ENCODE measurements at regions not wholly inside any gene's neighbourhood (a gene's known extent, or its start where the extent isn't known, plus 50 kb on each side); places are given as distances from the start of the nearest gene placed in this dataset.

DNA sequence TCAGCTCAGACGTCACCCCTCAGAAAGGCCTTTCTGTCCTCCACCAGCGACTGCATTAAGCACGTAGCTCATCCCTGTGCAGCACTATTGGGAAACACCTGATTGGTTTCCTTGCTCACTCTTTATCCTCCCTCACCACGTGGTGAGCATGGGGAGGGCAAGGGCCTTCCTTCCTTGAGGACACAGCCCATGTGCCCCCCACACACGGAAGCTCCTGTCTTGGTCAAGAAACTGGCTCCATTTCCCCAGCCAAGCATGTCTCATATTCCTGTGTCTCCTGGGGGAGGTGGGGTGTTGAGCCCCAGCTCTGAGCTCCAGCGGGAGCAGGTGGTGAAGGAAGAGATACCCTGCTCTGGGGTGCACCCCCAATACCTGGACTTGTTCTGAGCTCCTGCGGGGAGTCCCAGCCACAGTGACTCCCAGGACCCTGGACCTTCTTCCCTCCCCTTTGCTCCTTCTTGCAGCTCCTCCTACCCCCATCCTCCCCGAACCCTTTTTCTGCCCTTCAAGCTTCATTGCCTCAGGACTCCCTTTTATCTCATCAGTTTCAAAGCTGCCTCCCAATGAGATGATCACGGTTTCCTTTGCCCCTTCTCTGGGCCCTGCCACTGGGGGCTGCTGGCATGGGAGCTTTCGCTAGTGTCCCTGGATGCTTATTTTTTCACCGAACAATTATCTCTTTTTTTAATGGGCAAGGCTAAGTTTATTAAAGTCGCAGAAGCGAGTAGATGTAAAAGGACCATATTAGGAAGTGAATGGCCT, 230.1 kb downstream of the TFAP2C start:
- Histone ChIP-seq H3K27me3 (no peaks in the 10 kb centered on the region), H3K4me1 (no peaks in the 10 kb centered on the region), H3K4me3 (ENCODE audit: low read depth, low read length) (no peak overlapping the region), H3K9me3 (no peaks in the 10 kb centered on the region), H3K36me3 (no peaks in the 10 kb centered on the region)
- TF ChIP-seq, protein P1, sequence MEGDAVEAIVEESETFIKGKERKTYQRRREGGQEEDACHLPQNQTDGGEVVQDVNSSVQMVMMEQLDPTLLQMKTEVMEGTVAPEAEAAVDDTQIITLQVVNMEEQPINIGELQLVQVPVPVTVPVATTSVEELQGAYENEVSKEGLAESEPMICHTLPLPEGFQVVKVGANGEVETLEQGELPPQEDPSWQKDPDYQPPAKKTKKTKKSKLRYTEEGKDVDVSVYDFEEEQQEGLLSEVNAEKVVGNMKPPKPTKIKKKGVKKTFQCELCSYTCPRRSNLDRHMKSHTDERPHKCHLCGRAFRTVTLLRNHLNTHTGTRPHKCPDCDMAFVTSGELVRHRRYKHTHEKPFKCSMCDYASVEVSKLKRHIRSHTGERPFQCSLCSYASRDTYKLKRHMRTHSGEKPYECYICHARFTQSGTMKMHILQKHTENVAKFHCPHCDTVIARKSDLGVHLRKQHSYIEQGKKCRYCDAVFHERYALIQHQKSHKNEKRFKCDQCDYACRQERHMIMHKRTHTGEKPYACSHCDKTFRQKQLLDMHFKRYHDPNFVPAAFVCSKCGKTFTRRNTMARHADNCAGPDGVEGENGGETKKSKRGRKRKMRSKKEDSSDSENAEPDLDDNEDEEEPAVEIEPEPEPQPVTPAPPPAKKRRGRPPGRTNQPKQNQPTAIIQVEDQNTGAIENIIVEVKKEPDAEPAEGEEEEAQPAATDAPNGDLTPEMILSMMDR (IDR thresholded peaks at IDR 0.05; ENCODE audit: low read depth, low read length) = no peak
- no peak for DNase-seq

DNA sequence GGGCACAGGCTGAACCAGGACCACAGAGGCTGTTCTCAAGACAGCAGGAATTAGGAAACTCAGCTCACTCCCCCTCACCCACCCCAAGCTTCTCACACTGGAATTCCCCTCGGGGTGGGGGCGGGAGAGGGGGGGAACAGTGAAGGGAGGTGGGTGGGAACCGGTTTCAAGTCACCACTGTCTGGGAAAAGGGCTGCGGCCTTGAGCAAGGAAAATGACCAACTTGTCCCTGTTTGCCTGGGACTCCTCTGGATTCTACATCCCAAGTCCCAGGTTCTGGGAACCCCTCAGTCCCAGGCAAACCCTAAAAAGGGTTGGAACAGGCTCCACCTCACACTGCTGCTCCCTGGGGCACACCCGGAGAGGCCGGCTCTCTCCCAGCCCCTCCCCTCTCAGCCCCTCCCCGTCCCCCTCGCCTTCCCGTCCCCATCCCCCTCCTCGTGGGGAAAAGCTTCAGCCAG, 230.7 kb downstream of the TFAP2C start:
- DNase-seq = no peak
- Histone ChIP-seq H3K36me3 (no peaks in the 10 kb centered on the region), H3K27me3 (no peaks in the 10 kb centered on the region), H3K4me3 (ENCODE audit: low read depth, low read length) (no peak overlapping the region), H3K9me3 (no peaks in the 10 kb centered on the region), H3K4me1 (no peaks in the 10 kb centered on the region)
- TF ChIP-seq, protein P1 (IDR thresholded peaks at IDR 0.05; ENCODE audit: low read depth, low read length) = no peak

DNA sequence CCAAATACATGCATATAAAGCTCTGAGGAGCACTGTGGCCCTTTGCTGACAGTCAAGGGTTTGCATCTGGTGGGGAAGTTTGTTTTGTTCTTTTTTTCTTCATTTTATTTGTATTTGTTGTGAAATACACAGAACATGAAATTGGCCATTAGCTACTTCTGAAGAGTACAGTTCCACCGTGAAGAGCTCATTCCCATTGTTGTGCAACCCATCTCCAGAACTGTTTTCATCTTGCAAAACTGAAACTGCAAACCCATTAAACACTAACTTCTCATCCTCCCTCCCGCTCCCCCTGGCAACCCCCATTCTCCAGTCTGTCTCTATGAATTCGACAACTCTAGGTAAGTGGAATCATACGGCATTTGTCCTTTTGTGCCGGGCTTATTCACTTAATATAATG, 231.3 kb downstream of the TFAP2C start:
- H3K9me3 ChIP-seq = no peaks in the 10 kb centered on the region
- TF ChIP-seq, protein P1 (IDR thresholded peaks at IDR 0.05; ENCODE audit: low read depth, low read length) = no peak
- H3K36me3 ChIP-seq = no peaks in the 10 kb centered on the region
- no peak for DNase-seq
- no peaks in the 10 kb centered on the region for H3K4me1 ChIP-seq
- H3K4me3 ChIP-seq (ENCODE audit: low read depth, low read length) = no peak overlapping the region
- no peaks in the 10 kb centered on the region for H3K27me3 ChIP-seq

DNA sequence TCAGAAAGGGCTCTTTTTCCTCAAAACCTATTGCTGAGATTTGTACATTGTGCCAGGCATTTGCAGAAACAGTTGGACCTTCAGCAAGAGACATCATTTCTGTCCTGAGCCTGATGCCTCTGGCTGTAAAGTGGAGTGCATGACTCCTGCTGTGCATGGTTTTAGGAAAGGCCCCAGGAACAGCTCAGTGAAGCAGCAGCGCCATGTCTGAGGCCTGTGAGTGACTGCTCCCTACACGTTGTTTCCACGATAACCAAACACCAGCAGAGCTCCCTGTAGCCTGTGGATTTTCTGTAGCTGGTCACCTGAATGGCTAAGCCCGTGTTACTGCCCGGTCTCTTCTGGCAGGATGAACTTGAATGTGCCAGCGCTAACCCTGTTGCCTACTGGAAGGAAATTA, 232.5 kb downstream of the TFAP2C start:
- no peaks in the 10 kb centered on the region for H3K27me3 ChIP-seq
- TF ChIP-seq, protein P1 (IDR thresholded peaks at IDR 0.05; ENCODE audit: low read depth, low read length) = no peak
- DNase-seq = no peak
- no peak overlapping the region for H3K4me3 ChIP-seq (ENCODE audit: low read depth, low read length)
- H3K36me3 ChIP-seq = no peaks in the 10 kb centered on the region
- no peaks in the 10 kb centered on the region for H3K9me3 ChIP-seq
- H3K4me1 ChIP-seq = no peaks in the 10 kb centered on the region

DNA sequence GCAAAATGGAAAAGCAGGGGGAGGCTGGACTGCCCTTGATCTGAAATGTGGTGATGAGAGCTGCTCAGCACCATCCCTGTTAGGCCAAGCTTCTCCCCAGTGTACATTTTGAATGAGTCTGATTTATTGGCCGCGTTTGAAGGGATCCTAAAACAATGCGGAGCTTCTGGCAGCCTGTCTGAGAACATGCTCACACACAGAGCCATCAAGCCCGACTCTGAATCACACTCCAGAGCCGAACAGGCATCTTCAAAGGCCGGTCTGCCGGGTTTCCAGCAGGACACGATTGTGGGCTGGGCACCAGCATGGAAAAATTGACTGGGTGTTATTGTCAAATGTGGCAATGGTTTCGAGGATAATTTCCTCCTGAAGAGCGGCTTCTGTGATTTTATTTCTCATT, 235.9 kb downstream of the TFAP2C start:
- TF ChIP-seq, protein P1 (IDR thresholded peaks at IDR 0.05; ENCODE audit: low read depth, low read length) = no peak
- Histone ChIP-seq H3K9me3 (no peaks in the 10 kb centered on the region), H3K4me3 (ENCODE audit: low read depth, low read length) (no peak overlapping the region), H3K27me3 (no peaks in the 10 kb centered on the region), H3K4me1 (no peaks in the 10 kb centered on the region), H3K36me3 (no peaks in the 10 kb centered on the region)
- no peak for DNase-seq

DNA sequence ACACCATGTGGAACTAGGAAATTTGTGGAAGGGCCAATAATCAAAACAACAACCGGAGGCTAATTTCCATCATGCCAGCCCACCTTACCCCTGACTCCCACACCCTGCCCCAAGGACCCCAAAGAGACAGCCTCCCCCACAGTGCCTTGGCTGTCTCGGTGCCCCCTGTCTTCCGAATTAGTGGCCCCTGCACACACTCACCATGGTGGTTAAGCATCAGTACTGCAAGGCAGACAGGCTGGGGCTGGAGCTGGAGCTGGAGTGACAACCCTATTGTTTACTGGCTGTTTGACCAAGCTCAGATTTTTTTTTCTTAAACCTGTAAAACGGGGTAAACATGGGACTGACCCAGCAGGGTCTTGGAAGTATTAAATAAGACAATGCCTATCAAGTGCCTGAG, 238.0 kb downstream of the TFAP2C start:
- Histone ChIP-seq H3K4me1 (no peaks in the 10 kb centered on the region), H3K9me3 (no peaks in the 10 kb centered on the region), H3K36me3 (no peaks in the 10 kb centered on the region), H3K4me3 (ENCODE audit: low read depth, low read length) (no peak overlapping the region), H3K27me3 (no peaks in the 10 kb centered on the region)
- no peak for DNase-seq
- TF ChIP-seq, protein P1 (IDR thresholded peaks at IDR 0.05; ENCODE audit: low read depth, low read length) = no peak

All from BE2C (cell line).